GM18867 (cell line): ENCODE measurements at regions not wholly inside any gene's neighbourhood (a gene's known extent, or its start where the extent isn't known, plus 50 kb on each side); places are given as distances from the start of the nearest gene placed in this dataset.

Source experiments
- ATAC-seq: cut with Tn5 transposase; IDR thresholded peaks from one replicate; pipeline ENCODE4 v1.9.1; 2021; ENCODE audit warnings: mild to moderate bottlenecking, moderate library complexity; ENCODE audit not compliant: unreplicated experiment

DNA sequence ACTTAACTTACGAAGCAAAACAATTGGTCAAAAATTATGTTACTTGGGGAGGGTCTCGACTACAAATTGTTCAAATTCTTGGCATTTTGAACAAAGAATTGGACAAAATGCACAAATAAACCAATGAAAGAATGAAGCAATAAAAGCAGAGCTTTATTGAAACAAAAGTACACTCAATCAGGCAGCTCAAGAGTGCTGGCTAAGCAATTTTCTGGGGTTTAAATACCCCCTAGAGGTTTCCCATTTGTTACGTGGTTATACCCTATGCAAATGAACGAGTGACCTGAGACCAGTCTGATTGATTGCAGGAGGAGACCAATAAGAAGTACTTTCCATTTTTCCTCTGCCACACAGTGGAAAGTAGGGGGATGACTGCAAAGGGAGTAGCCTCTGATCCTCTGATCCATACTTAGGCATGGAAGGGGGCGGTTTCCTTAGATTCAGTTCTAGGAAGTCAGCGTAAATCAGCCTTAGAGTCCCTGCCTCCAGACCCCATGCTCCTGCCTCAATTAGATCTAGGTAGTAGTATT lies 228.6 kb downstream of the EFNB2 start:
- no peak for ATAC-seq

DNA sequence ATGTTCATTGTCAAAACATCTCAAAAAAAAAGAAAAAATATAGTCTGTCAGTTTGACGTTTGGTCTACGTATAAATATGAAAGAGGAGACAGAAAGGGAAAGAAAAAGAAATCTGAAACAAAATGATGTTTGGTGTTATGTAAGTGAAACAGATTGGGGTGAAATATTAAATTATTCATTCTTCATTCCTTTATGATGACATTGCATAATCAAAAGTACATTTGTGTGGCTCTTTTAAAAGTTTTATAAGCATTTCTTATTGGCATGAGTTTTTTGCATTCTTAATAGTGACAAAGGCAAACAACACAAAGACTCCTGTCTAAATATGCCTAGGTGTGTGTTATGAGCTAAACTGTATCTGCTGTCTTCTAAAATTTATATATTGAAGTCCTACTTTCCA lies 232.6 kb downstream of the EFNB2 start:
- no peak for ATAC-seq

DNA sequence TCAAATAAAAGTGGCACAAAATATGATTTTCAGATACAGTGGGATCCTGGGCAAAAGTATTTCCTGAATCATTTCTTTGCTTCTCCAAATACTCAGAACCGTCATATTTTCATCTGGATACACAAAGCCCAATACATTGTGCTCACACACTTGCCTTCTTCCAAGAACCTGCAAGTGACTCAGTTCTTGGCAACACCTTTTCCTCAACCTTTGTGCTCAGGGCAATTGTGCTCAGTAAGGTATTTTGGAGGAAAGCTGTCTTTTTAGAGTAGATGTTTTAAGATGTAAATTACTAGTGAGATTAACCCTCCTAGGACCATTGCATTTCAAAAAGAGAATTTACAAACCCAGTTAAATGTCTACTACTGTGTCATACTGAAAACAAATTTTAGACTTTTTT lies 233.5 kb downstream of the EFNB2 start:
- ATAC-seq = no peak

DNA sequence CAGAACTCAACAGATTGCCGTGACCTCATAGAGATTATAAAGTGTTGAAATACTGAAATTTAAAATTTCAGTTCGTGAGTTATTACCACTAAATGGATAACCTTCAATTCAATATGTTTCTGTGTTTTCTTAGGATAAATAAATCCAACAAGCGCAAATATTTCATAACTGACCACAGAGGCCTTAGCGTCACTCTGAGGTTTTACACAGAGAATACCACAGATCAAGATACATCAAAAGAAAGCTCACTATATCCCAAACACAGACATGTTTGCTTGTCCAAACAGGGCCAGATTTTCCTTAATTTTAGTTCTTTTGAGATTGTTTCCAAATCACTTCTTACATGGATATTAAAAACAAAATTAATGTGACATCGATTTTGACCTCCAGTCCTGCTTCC lies 235.8 kb downstream of the EFNB2 start:
- no peak for ATAC-seq

DNA sequence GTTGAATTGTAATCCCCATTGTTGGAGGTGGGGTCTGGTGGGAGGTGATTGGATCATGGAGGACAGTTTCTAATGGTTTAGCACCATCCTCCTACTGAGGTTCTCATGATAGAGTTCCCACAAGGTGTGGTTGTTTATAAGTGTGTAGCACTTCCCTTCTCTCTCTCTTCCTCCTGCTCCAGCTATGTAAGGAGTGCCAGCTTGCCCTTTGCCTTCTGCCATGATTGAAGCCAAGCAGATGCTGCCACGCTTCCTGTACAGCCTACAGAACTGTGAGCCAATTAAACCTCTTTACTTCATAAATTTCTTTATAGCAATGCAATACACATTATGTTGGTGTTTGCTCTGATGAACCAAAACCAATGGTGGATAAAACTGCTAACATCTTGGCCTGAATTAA lies 238.2 kb downstream of the EFNB2 start:
- ATAC-seq = no peak

DNA sequence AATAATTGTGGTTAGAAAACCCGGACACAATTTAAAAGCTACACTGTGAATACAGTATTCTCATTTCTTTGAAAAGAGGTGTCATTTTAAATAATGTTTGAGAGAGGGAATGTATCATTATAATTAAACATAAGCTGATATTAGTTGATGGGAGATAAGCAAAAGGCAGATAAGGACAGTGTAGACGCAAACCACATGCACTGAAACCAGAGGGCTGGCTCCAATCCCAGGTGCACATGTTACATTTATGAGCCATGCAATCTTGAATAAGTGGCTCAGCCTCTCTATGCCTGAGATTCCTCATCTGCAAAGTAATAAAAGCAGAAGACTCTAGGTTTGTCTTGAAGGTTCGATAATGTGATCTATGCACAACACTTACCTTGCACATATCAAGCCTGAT lies 238.7 kb downstream of the EFNB2 start:
- ATAC-seq = no peak

DNA sequence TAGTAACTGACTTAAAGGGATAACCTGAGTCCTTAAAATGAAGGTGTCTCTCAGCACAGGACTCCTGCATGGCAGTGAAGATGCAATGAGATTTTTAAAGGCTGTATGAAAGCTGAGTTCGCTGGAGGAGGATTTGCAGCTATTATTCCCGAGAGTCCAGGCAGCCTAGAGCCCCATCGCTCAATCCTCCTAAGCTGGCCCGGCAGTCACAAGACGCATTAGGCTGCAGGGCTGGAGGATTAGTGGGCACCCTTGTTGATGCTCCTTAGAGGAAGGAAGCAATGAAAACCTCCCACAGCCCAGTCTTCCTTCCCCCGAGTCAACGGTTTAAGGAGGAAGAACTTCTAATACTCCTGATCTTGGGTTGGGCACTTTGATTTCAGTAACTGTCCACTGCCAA lies 239.5 kb downstream of the EFNB2 start:
- no peak for ATAC-seq

DNA sequence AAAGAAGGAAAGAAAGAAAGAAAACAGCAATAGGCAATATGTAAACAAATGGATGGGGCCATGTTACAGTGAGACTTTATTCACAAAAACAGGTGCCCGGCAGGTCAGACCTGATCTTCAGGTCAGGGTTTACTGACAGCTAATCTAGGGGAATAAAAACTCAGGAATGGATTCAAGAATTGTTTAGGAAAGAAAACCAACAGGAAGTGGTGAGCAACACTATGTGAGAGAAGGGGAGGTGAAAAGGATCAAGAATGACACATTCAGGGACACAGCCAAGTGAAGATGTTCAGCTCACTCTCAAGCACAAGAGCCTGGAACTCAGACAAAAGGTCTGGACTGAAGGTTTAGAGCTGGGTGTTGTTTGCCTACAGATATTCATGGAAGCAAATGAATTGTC lies 244.5 kb downstream of the EFNB2 start:
- no peak for ATAC-seq

DNA sequence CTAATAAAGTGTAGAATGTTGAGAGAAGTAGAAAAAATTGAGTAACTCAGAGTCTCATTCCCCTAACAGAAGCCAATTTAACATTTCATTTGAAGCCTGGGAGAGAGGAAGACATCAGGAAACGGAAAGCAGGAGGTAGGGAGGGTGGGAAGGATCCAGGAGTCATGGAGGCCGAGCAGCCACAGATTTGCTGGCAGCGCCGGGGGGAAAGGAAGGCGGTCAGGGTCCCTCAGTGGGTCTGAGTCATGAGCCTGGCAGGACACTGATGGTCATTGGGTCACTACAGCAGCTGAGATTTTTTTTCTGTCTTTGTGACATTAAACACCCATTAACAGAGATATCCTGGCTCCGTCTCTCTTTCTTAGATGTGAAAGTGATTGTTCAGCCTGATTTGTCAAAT lies 248.1 kb downstream of the EFNB2 start:
- no peak for ATAC-seq

DNA sequence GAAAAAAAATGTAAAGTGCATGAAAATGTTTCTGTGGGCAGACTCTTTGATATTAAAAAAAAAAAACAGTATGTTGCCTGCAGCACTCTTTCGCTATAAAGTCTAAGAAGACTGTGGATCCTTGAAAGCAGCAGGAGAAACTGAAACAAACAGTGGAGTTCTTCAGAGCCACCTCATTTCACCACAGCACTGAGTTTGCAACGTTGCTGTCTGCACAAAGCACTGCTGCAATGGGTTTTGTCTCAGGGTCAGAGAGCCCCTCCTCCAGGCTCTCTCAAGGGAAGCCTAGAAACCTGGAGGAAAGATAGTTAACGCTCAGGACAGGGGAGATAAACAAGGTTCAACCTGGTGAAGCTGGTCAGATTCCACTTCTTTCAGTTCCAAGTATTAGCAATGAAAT lies 248.7 kb downstream of the EFNB2 start:
- no peak for ATAC-seq

DNA sequence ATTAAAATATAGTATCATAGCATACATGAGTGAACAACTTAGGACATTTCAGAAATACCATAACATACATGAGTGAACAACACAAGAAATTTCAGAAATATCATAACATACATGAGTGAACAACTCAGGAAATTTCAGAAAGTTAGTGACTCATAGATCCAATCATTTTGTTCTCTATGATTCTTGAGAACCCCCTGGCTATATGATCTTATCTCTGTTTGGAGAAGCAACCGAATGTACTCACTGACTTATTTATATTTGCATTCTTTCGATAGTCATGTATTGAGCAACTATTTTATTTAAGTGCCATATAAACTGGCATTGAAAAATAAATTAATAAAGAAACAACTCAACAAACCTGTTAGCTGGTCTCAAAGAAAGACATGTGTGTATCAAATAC lies 251.1 kb downstream of the EFNB2 start:
- ATAC-seq = no peak

DNA sequence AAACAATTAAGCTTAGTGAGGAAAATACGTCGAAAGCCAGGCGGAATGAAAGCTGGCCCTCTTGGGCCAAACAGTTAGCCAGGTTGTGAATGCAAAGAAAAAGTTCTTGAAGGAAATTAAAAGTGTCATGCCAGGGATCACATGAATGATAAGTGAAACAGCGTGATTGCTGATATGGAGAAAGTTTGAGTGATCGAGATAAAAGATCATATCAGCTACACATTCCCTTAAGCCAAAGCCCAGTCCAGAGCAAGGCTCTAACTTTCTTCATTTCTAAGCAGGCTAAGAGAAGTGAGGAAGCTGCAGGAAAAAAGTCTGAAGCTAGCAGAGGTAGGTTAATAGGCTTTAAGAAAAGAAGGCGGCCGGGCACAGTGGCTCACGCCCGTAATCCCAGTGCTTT lies 254.0 kb downstream of the EFNB2 start:
- no peak for ATAC-seq

DNA sequence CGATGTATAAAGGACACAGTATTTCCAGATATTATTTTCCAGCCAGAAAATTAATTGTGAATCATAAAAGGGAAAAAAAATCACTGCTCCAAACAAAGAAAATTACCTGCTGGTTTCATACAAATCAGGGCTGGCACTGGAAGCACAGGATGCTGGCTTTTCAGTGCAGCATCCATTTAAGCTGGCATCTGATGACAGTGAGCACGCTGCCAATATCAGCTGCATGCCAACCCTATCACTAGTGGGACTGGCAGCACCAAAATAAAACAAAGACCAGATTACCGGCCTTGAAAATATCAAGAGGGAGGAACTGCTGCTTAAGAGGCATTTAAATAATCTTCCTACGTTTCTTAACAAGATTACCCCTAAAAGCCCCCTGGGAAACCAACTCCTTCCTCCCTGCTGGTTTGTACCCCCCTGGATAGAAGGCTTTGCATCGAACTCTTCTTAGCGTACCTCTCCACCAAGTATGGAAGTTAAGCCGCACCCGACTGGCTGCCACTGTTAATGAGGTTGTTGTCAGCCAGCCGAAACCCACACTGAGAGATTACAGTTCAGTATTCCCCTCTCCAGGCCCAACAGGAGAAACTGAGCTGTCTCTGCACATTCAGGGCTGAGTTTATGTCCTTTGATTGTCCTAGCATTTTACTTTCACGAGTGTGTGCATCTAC lies 257.8 kb downstream of the EFNB2 start:
- no peak for ATAC-seq

DNA sequence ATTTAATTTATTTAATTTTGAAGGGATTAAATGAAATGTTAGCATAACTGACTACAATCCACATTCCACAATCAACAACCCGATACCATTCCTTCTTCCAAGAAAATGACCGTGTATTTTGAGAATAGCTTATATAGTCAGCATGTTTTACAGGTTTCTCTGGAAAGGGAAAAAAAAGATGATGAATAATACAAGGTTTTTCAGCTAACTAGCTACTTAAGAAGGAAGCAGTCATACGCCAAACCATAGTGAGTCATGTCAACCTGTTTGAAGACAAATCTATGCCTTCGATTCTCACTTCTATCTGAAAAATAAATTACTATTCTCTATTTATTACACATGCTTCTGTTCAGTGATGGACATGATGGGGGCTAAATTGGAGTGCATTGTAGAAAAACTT lies 258.6 kb downstream of the EFNB2 start:
- ATAC-seq = no peak

DNA sequence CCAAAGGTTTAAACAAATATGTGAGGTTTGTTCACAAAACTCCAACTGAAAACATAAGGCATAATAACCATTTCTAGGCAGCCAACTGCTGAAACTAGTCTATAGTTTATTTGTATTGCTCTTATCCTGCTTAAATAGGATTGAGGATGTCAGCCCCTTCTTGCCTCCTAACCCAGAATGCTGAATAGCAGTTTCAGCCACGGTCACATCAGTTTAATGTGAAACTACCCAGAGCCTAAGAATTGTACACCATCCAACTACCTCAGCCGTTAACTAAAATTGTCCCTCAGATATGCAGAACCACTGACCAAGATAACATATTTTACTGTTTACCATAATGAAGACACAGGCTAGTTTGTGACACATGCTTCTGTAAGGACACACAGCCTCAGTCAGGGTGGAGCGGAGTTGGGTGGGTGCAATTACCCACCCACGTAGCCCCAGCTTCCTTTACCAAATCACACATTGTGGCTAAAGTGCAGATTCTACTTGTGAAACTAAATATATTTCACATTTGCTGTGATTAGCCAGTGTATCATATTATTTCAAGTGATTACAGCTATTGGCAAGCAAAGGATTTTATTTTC lies 259.9 kb downstream of the EFNB2 start:
- ATAC-seq = no peak

DNA sequence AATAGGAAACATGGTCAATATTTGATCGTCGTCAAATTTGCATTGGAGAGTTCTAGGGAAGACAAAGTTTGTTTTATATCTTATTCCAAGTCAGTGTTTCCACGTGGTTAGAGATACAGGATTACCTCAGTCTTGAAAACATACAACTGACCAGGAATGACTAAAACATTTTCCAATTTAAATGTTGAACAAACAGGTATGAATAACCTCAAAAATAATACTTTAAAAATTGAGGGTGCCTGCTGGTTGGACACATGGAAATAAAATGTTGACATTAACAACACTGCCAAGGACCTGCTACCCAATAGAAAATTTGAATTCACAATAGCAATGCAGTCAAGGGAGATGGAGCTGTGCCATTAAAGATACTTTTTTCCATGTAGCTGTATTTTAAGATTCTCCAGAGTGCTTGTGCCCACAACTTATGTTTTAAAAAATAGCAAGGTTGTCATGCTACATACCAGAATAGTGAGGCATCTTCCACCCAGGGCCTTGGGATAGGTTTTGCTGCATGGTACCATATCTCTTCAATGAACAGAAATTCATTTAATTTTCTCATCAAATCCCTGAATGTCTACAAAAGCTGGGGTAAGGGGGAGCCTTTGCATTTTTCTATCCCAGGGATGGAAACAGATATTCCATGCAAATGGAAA lies 260.8 kb downstream of the EFNB2 start:
- no peak for ATAC-seq

DNA sequence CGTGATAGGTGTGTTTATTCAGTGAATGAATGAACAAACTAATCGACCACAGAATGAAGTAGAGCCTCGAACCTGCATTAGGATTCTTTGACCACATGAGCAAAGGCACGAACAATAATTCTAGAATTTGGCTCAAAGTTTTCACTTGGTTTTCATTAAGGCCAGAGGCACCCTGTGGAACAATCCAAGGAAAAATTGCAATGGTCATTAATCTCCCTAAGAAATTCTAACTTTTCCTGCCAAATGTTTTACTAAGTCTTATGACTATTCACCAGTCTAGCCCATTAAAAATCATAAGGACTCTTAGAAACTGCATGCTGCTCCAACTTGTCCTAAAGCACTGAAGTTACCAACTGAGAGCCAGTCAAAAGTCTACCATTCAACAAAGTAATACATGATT lies 271.7 kb downstream of the EFNB2 start:
- ATAC-seq = no peak

DNA sequence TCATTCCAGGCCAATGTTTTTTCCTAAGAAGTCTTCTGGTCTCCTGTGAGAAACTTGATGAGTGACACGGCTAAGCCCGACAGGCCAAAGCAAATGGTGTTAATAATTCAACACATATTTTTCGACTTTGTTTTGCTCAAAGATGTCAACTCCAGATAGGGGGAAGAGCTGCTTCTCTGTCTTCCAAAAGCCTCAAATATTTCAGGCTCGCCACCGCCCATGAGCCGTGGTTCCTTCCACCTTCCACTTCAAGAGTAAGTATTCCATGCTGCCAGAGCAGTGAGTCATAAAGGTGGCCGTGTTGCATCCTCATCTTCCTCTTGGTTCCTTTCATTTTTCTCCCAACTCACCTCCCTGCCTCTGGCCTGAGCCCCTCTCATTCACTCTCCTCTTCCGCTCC lies 272.6 kb downstream of the EFNB2 start:
- ATAC-seq = no peak

DNA sequence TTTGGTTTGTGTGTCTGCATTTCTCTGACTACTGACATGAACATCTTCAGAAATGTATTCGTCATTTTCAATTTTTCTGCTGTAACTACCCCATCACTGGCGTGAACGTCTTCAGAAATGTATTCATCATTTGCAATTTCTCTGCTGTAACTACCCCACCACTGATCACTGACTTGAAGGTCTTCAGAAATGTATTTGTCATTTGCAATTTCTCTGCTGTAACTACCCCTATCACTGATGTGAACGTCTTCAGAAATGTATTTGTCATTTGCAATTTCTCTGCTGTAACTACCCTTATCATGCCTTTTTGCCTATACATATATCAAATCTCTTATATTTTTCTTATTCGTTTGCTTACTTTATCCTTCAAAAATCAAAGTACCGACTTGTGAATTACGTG lies 274.0 kb downstream of the EFNB2 start:
- no peak for ATAC-seq

DNA sequence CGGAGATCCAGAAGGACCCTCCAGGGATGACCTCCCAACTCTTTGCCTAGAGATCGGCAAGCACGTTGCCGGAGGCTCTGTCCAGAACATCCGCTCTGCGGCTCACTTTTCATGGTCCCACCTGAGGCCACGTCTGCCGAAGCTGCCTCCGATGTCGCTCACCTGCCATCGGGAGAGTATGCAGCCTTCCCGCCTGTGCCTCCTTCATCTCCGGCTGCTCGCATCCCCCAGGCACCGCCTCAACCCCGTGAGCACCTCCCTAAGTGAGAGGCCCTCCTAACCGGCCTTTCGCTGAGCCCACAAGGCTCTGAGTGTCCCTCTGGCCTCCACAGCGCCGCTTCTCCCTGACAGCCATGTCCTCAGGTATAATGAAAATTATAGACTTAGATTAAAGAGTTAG lies 275.1 kb downstream of the EFNB2 start:
- ATAC-seq = no peak

DNA sequence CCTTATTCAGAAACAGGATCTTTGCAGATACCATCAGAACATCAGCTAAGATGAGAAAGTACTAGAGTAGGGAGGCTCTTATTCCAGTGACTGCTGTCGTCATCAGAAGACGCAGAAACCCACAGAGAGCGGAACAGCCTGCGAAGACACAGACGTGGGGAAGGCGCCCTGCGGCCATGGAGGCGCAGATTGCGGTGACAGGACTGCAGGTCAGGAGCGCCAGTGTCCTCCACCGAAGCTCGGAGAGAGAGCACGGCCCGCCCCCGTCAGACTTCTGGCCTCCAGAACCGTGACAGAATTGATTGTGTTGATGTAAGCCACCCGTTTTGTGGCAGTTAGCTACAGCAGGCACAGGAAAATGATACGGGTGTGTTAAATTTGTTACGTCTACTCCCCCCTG lies 275.5 kb downstream of the EFNB2 start:
- ATAC-seq = no peak

DNA sequence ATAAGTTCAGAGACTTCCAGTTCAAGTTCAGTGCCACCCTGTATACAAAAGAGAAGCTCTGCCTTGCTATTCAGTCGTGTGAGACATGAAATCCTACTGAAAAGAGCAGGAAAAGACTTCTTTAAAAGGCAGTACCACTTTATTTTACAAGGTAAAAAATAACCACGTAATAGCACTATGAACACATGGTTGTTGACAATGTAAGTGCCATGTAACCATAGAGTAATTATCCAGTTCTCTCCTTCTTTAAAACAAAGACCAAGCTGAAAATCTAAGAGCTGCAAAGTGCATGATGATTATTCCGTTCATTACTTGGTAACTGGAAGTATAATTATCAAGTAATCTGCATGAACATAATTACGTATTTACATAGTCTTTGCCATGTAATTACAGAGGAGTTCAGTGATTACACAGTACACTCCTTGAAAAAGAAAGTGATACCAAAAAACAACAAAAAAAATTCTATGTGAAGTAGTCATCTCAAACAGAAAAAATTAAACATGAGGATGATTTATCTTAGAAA lies 288.7 kb downstream of the EFNB2 start:
- ATAC-seq = no peak
